AG09319 (cell line): ENCODE measurements at regions not wholly inside any gene's neighbourhood (a gene's known extent, or its start where the extent isn't known, plus 50 kb on each side); places are given as distances from the start of the nearest gene placed in this dataset.

Experiments used
- DNase-seq: peaks from one replicate; pipeline ENCODE4 v3.0.0-alpha.2; 2010; ENCODE audit warnings: low read depth; ENCODE audit errors: extremely low read depth
- TF ChIP-seq, protein P1 (sequence below): IDR thresholded peaks from 2 replicates; pipeline ENCODE4 v1.5.1; 2011; ENCODE audit warnings: low read depth, mild to moderate bottlenecking, inconsistent platforms, low read length, moderate library complexity

GRCh38 chr13:44757671-44758070, 181.5 kb upstream of the TSC22D1 start:
- TF ChIP-seq, protein P1, sequence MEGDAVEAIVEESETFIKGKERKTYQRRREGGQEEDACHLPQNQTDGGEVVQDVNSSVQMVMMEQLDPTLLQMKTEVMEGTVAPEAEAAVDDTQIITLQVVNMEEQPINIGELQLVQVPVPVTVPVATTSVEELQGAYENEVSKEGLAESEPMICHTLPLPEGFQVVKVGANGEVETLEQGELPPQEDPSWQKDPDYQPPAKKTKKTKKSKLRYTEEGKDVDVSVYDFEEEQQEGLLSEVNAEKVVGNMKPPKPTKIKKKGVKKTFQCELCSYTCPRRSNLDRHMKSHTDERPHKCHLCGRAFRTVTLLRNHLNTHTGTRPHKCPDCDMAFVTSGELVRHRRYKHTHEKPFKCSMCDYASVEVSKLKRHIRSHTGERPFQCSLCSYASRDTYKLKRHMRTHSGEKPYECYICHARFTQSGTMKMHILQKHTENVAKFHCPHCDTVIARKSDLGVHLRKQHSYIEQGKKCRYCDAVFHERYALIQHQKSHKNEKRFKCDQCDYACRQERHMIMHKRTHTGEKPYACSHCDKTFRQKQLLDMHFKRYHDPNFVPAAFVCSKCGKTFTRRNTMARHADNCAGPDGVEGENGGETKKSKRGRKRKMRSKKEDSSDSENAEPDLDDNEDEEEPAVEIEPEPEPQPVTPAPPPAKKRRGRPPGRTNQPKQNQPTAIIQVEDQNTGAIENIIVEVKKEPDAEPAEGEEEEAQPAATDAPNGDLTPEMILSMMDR, result no peak
- no peak for DNase-seq

- TF ChIP-seq, protein P1, result no peak
- no peak for DNase-seq
Observed at GRCh38 chr13:44756276-44756810, 180.2 kb upstream of the TSC22D1 start.

GRCh38 chr13:44755872-44756271, 179.7 kb upstream of the TSC22D1 start:
- TF ChIP-seq, protein P1, result no peak
- DNase-seq, result no peak

DNA sequence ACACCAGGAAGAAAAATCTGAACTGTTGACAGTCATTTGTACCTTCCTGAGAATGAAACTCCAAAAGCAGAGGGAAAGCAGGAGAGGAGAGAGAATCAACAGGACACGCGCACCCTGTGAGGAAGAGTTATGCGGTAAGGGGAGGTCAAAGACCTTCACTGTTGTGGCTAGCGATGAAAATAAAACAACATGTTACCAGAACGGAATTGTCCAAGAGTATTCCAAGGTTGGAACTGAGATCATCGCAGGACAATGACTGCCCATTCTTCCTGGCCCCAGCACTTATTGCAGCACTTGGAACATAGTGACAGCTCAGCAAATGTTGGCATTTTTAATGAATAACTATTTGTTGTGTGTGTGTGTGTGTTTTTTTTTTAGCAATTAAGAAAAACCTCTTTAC, 176.0 kb upstream of the TSC22D1 start:
- TF ChIP-seq, protein P1, result no peak
- DNase-seq, result no peak

DNA sequence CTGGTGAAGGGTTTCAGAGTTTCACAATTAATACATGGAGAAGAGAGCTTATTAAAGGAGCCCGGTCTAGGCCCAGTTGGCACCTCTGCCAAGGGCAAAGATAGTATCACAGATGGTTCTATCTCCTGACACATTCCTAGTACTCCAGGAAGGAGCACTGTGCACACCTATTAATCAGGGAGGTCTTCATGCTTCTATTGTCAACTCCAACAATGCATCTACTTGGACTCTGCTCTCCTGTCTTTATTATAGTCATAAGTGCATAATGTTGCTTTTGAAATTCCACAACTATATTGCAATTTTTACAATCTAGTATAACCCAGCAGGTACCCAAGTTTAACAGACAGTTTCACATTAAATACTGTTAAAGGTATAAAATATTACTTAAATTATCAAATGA, 174.5 kb upstream of the TSC22D1 start:
- DNase-seq, result no peak
- TF ChIP-seq, protein P1, result no peak

DNA sequence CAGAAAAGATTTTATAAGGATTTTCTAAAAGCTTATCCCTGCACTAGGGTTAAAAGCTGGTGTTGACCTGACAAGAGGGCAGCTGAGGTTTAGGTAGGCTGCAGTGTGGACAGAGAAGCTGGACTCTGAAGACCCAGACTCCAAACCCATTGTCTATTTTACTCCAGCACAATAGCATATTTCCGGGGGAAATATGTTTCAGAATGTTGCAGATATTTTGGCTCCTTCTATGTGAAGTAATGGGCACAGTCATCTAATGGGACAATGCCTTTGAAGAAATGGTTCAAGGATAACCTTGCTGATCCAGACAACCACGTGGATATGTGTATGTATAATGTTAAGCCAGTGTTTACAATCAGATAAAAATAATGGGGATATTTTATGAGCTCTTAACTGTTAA, 173.8 kb upstream of the TSC22D1 start:
- TF ChIP-seq, protein P1, result no peak
- no peak for DNase-seq

GRCh38 chr13:44748439-44748838, 172.3 kb upstream of the TSC22D1 start:
- DNase-seq, result no peak
- TF ChIP-seq, protein P1, result no peak
